Trophoblast cell (in vitro differentiated cells and primary cell): ENCODE measurements at regions not wholly inside any gene's neighbourhood (a gene's known extent, or its start where the extent isn't known, plus 50 kb on each side); places are given as distances from the start of the nearest gene placed in this dataset.

Source experiments
- DNase-seq, 2 donors: peaks; one replicate each; pipeline ENCODE4 v3.0.0-alpha.2; 2016
- H2AFZ ChIP-seq: 2 replicates; pipeline ENCODE4 v1.6.1; 2013; ENCODE audit warnings: low read length, moderate library complexity, mild to moderate bottlenecking; ENCODE audit not compliant: insufficient read depth, poor library complexity
- H2AK5ac ChIP-seq: 2 replicates; pipeline ENCODE4 v1.6.1; 2013; ENCODE audit warnings: mild to moderate bottlenecking, low read length
- H2BK120ac ChIP-seq: 2 replicates; pipeline ENCODE4 v1.6.1; 2013; ENCODE audit warnings: low read length, mild to moderate bottlenecking, moderate library complexity; ENCODE audit not compliant: insufficient read depth, poor library complexity
- H2BK12ac ChIP-seq: 2 replicates; pipeline ENCODE4 v1.6.1; 2013; ENCODE audit warnings: mild to moderate bottlenecking, low read length, moderate library complexity
- H2BK5ac ChIP-seq: 2 replicates; pipeline ENCODE4 v1.6.1; 2013; ENCODE audit warnings: low read length, low read depth, moderate library complexity, mild to moderate bottlenecking; ENCODE audit not compliant: poor library complexity
- H3K14ac ChIP-seq: 2 replicates; pipeline ENCODE4 v1.6.1; 2013; ENCODE audit warnings: mild to moderate bottlenecking, low read length
- H3K18ac ChIP-seq: 2 replicates; pipeline ENCODE4 v1.6.1; 2013; ENCODE audit warnings: mild to moderate bottlenecking, low read length
- H3K23ac ChIP-seq: 2 replicates; pipeline ENCODE4 v1.6.1; 2013; ENCODE audit warnings: low read length
- H3K27ac ChIP-seq: 2 replicates; pipeline ENCODE4 v1.5.1; 2013; ENCODE audit warnings: low read depth, mild to moderate bottlenecking, inconsistent platforms, low read length, moderate library complexity
- H3K27me3 ChIP-seq: 2 replicates; pipeline ENCODE4 v1.6.1; 2013; ENCODE audit warnings: inconsistent platforms, mild to moderate bottlenecking, low read length, moderate library complexity; ENCODE audit not compliant: insufficient read depth
- H3K36me3 ChIP-seq, 2 experiments: 1 replicate in 1 of 2; 2 replicates in 1 of 2; pipeline ENCODE4 v1.6.1; 2013; ENCODE audit warnings: low read length in 2 of 2, mild to moderate bottlenecking in 2 of 2, moderate library complexity in 1 of 2; ENCODE audit not compliant: insufficient read depth in 2 of 2, control insufficient read depth in 1 of 2
- H3K4ac ChIP-seq: 2 replicates; pipeline ENCODE4 v1.6.1; 2013; ENCODE audit warnings: low read depth, mild to moderate bottlenecking, low read length, moderate library complexity
- H3K4me1 ChIP-seq, 2 experiments: 1 replicate in 1 of 2; 2 replicates in 1 of 2; pipeline ENCODE4 v1.6.1; 2013; ENCODE audit warnings: low read length in 2 of 2, mild to moderate bottlenecking in 2 of 2, moderate library complexity in 1 of 2; ENCODE audit not compliant: insufficient read depth in 2 of 2, control insufficient read depth in 1 of 2
- H3K4me2 ChIP-seq: 2 replicates; pipeline ENCODE4 v1.6.1; 2013; ENCODE audit warnings: inconsistent platforms, mild to moderate bottlenecking, low read length, moderate library complexity
- H3K4me3 ChIP-seq: 2 replicates; pipeline ENCODE4 v1.5.1; 2013; ENCODE audit warnings: mild to moderate bottlenecking, low read depth, low read length, inconsistent platforms
- H3K79me1 ChIP-seq: one replicate; pipeline ENCODE4 v1.6.1; 2013; ENCODE audit warnings: low read length
- H3K79me2 ChIP-seq: 2 replicates; pipeline ENCODE4 v1.6.1; 2013; ENCODE audit warnings: low read length, mild to moderate bottlenecking; ENCODE audit not compliant: control insufficient read depth, insufficient read depth, poor library complexity
- H3K9ac ChIP-seq: 2 replicates; pipeline ENCODE4 v1.6.1; 2013; ENCODE audit warnings: mild to moderate bottlenecking, low read length
- H3K9me3 ChIP-seq: 2 replicates; pipeline ENCODE4 v1.6.1; 2013; ENCODE audit warnings: low read depth, mild to moderate bottlenecking, control low read depth, inconsistent platforms, low read length; ENCODE audit not compliant: insufficient read depth
- H4K12ac ChIP-seq: 2 replicates; pipeline ENCODE4 v1.6.1; 2013; ENCODE audit warnings: low read depth, mild to moderate bottlenecking, low read length, moderate library complexity
- H4K8ac ChIP-seq: 2 replicates; pipeline ENCODE4 v1.6.1; 2013; ENCODE audit warnings: low read depth, mild to moderate bottlenecking, low read length, moderate library complexity
- H4K91ac ChIP-seq: one replicate; pipeline ENCODE4 v1.6.1; 2013; ENCODE audit warnings: low read depth, mild to moderate bottlenecking, low read length, moderate library complexity
- WGBS: extraction: QIAGEN DNeasy Blood & Tissue Kit; methylation state at CpG from one replicate; pipeline ENCODE4 v1.1.7; 2013; ENCODE audit warnings: missing lambda C conversion rate; ENCODE audit not compliant: insufficient read length, insufficient coverage; ENCODE audit errors: extremely low coverage; 5-methylcytosine and 5-hydroxymethylcytosine counted together

DNA sequence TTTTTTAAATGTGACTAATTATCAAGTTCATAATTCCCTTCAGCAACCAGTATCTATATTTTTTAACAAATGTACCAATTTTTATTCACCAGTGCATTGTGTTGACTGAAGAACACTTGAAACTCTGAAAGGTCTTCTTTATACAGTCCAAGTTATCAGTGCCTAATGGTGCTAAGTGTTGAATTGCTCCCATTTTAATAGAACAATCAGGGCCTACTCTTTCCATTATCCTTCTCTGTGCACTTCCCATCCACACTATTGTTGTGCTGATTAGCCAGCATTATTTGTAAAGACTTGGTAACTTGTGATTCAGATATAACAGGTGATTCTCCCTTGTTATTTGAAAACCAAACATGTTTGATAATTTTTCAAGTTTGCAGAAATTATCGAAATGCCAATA is 1209.7 kb upstream of the MAP3K7 start:
- H3K23ac ChIP-seq, result no peak overlapping the region
- H3K79me2 ChIP-seq, result no peaks in the 10 kb centered on the region
- no peak overlapping the region for H2AFZ ChIP-seq
- no peak for DNase-seq
- no peak overlapping the region for H3K27ac ChIP-seq
- H2BK5ac ChIP-seq, result no peak overlapping the region
- no peaks in the 10 kb centered on the region for H3K9me3 ChIP-seq
- no peak overlapping the region for H3K4ac ChIP-seq
- no peak overlapping the region for H2BK120ac ChIP-seq
- H3K36me3 ChIP-seq, result no peaks in the 10 kb centered on the region
- H3K18ac ChIP-seq, result no peak overlapping the region
- no peak overlapping the region for H3K9ac ChIP-seq
- H3K4me3 ChIP-seq, result no peak overlapping the region
- H2AK5ac ChIP-seq, result no peak overlapping the region
- no peak overlapping the region for H3K4me2 ChIP-seq
- H2BK12ac ChIP-seq, result no peak overlapping the region
- no peak overlapping the region for H4K91ac ChIP-seq
- no peaks in the 10 kb centered on the region for H3K27me3 ChIP-seq
- H4K12ac ChIP-seq, result no peak overlapping the region
- H3K4me1 ChIP-seq, result no peaks in the 10 kb centered on the region
- H4K8ac ChIP-seq, result no peak overlapping the region
- H3K79me1 ChIP-seq, result no peaks in the 10 kb centered on the region
- WGBS, result no CpG with 5 or more reads among the region's 1 CpG
- H3K14ac ChIP-seq, result no peak overlapping the region

- no peak overlapping the region for H2BK5ac ChIP-seq
- H3K27ac ChIP-seq, result no peak overlapping the region
- H4K91ac ChIP-seq, result no peak overlapping the region
- no peak overlapping the region for H4K8ac ChIP-seq
- no peak overlapping the region for H3K4ac ChIP-seq
- H3K36me3 ChIP-seq, result no peaks in the 10 kb centered on the region
- H4K12ac ChIP-seq, result no peak overlapping the region
- no peak overlapping the region for H2BK120ac ChIP-seq
- H3K79me2 ChIP-seq, result no peaks in the 10 kb centered on the region
- no peak overlapping the region for H3K18ac ChIP-seq
- no CpG with 5 or more reads among the region's 2 CpGs for WGBS
- no peaks in the 10 kb centered on the region for H3K4me1 ChIP-seq
- H2AFZ ChIP-seq, result no peak overlapping the region
- H3K4me3 ChIP-seq, result no peak overlapping the region
- H3K9me3 ChIP-seq, result no peaks in the 10 kb centered on the region
- H3K14ac ChIP-seq, result no peak overlapping the region
- H3K4me2 ChIP-seq, result no peak overlapping the region
- no peak for DNase-seq
- no peak overlapping the region for H3K23ac ChIP-seq
- no peak overlapping the region for H2BK12ac ChIP-seq
- H3K27me3 ChIP-seq, result no peaks in the 10 kb centered on the region
- H3K9ac ChIP-seq, result no peak overlapping the region
- H2AK5ac ChIP-seq, result no peak overlapping the region
- no peaks in the 10 kb centered on the region for H3K79me1 ChIP-seq
Observed at GRCh38 chr6:91788501-91788900, 1201.6 kb upstream of the MAP3K7 start.

GRCh38 chr6:91786474-91787184 is 1199.8 kb upstream of the MAP3K7 start:
- Histone ChIP-seq H4K12ac (no peak overlapping the region), H3K4me1 (no peaks in the 10 kb centered on the region), H3K27ac (no peak overlapping the region), H2AK5ac (no peak overlapping the region), H3K18ac (no peak overlapping the region), H2BK120ac (no peak overlapping the region), H4K91ac (no peak overlapping the region), H3K9ac (no peak overlapping the region), H4K8ac (no peak overlapping the region), H3K79me1 (no peaks in the 10 kb centered on the region), H3K9me3 (no peaks in the 10 kb centered on the region), H3K4me2 (no peak overlapping the region), H3K14ac (no peak overlapping the region), H3K79me2 (no peaks in the 10 kb centered on the region), H2BK12ac (no peak overlapping the region), H3K4ac (no peak overlapping the region), H3K4me3 (no peak overlapping the region), H3K27me3 (no peaks in the 10 kb centered on the region), H3K36me3 (no peaks in the 10 kb centered on the region), H2BK5ac (no peak overlapping the region), H3K23ac (no peak overlapping the region), H2AFZ (no peak overlapping the region)
- peak; percentile 4 to 17 for DNase-seq
- WGBS, result no CpG with 5 or more reads among the region's 11 CpGs

- Histone ChIP-seq H3K9ac (no peak overlapping the region), H3K9me3 (no peaks in the 10 kb centered on the region), H3K79me1 (no peaks in the 10 kb centered on the region), H2AK5ac (no peak overlapping the region), H3K36me3 (no peaks in the 10 kb centered on the region), H2BK5ac (no peak overlapping the region), H4K8ac (no peak overlapping the region), H3K4me1 (no peaks in the 10 kb centered on the region), H4K91ac (no peak overlapping the region), H3K23ac (no peak overlapping the region), H4K12ac (no peak overlapping the region), H3K4ac (no peak overlapping the region), H3K27ac (no peak overlapping the region), H2AFZ (no peak overlapping the region), H3K4me2 (no peak overlapping the region), H3K4me3 (no peak overlapping the region), H3K79me2 (no peaks in the 10 kb centered on the region), H3K27me3 (no peaks in the 10 kb centered on the region), H3K14ac (no peak overlapping the region), H2BK120ac (no peak overlapping the region), H2BK12ac (no peak overlapping the region), H3K18ac (no peak overlapping the region)
- no peak for DNase-seq
- no CpG with 5 or more reads among the region's 2 CpGs for WGBS
Observed at GRCh38 chr6:91782802-91783201, 1195.9 kb upstream of the MAP3K7 start.
